Activated CD8-positive, alpha-beta T cell treated with anti-CD3 and anti-CD28 coated beads for 36 hours (primary cell): ENCODE measurements at regions not wholly inside any gene's neighbourhood (a gene's known extent, or its start where the extent isn't known, plus 50 kb on each side); places are given as distances from the start of the nearest gene placed in this dataset.
A peak's percentile ranks its signal among the peaks of the same experiment; 100 is the strongest.
"Not testable (repeated sequence)": the region's sequence is repeated elsewhere in the genome, so short reads cannot be mapped to it uniquely, and the experiment has no call there.

Source experiments
- ATAC-seq: fragments of 200-7000 bp; cut with Tn5 transposase; one replicate; pipeline ENCODE4 v1.10.0; 2021; ENCODE audit warnings: mild to moderate bottlenecking, moderate library complexity
- CTCF ChIA-PET: fragments of 350-600 bp; sonication (Branson Sonifier 250); formaldehyde crosslinking; loops from one replicate; lab custom pipeline; 2021; ENCODE audit warnings: antibody characterized with exemption; lab: Charles Lee
- POLR2A ChIA-PET: fragments of 350-600 bp; sonication (Branson Sonifier 250); formaldehyde crosslinking; loops from one replicate; lab custom pipeline; 2021; ENCODE audit warnings: antibody characterized with exemption; lab: Charles Lee
- DNase-seq: peaks from one replicate; pipeline ENCODE4 v3.0.0-alpha.2; 2020
- H3K27ac Mint-ChIP-seq: one replicate; pipeline ENCODE4 v1.8.0; 2021; ENCODE audit warnings: mild to moderate bottlenecking, mixed read lengths
- H3K27me3 Mint-ChIP-seq: one replicate; pipeline ENCODE4 v1.8.0; 2021; ENCODE audit warnings: mixed read lengths
- H3K36me3 Mint-ChIP-seq: one replicate; pipeline ENCODE4 v1.8.0; 2021; ENCODE audit warnings: low read depth, mixed read lengths
- H3K4me1 Mint-ChIP-seq: one replicate; pipeline ENCODE4 v1.8.0; 2021; ENCODE audit warnings: low read depth, mixed read lengths
- H3K4me3 Mint-ChIP-seq: one replicate; pipeline ENCODE4 v1.8.0; 2021; ENCODE audit warnings: mild to moderate bottlenecking, moderate library complexity, mixed read lengths
- H3K9me3 Mint-ChIP-seq: one replicate; pipeline ENCODE4 v1.8.0; 2021; ENCODE audit warnings: mixed read lengths
- intact Hi-C: fragments of 100-400 bp; cut with micrococcal nuclease; formaldehyde crosslinking; loops from one replicate; pipeline ENCODE4 v1.10.0; 2022
- TF ChIP-seq, protein P1 (sequence below): fragments of 200-600 bp; IDR thresholded peaks from one replicate; pipeline ENCODE4 v1.8.0; 2022; ENCODE audit warnings: antibody characterized with exemption, mild to moderate bottlenecking

DNA sequence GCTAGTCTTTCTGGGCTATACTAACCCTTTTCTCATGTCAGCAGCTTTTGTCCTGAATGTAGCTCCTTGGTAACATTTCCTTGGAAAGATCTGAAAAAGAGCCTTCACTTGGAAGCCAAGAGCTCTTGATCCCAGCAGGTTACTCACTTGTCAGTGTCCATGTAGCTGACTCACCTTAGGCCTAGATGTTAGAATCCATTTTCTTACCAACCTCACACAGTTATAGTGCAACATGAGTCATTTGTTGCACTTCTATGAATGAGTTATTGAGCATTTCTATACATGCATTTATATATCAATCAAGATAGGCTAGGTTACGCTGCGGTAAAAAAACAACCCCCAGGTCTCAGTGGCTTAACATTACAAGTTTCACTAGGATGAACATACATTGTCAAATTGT lies 106.8 kb upstream of the SLC7A14 start:
- Mint-ChIP-seq H3K27me3 (no peaks in the 10 kb centered on the region), H3K27ac (no peak overlapping the region), H3K9me3 (no peaks in the 10 kb centered on the region), H3K36me3 (no peaks in the 10 kb centered on the region), H3K4me1 (peaks cover 13% of the 10 kb centered on the region), H3K4me3 (no peak overlapping the region)
- TF ChIP-seq, protein P1, sequence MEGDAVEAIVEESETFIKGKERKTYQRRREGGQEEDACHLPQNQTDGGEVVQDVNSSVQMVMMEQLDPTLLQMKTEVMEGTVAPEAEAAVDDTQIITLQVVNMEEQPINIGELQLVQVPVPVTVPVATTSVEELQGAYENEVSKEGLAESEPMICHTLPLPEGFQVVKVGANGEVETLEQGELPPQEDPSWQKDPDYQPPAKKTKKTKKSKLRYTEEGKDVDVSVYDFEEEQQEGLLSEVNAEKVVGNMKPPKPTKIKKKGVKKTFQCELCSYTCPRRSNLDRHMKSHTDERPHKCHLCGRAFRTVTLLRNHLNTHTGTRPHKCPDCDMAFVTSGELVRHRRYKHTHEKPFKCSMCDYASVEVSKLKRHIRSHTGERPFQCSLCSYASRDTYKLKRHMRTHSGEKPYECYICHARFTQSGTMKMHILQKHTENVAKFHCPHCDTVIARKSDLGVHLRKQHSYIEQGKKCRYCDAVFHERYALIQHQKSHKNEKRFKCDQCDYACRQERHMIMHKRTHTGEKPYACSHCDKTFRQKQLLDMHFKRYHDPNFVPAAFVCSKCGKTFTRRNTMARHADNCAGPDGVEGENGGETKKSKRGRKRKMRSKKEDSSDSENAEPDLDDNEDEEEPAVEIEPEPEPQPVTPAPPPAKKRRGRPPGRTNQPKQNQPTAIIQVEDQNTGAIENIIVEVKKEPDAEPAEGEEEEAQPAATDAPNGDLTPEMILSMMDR: no peak
- DNase-seq (no peak), ATAC-seq (peak; percentile 38)
- ChIA-PET POLR2A (no interaction called here), CTCF (interaction anchor here (1.1 to 2.3 kb wide), 3 partner anchors 10 to 279 kb away, joined by 4 to 7 read pairs (median 7); no protein-coding TSS in a partner anchor)
- intact Hi-C loops: loop anchor here (5.0 kb wide), 1 partner anchor 280 kb away; no protein-coding TSS in a partner anchor

DNA sequence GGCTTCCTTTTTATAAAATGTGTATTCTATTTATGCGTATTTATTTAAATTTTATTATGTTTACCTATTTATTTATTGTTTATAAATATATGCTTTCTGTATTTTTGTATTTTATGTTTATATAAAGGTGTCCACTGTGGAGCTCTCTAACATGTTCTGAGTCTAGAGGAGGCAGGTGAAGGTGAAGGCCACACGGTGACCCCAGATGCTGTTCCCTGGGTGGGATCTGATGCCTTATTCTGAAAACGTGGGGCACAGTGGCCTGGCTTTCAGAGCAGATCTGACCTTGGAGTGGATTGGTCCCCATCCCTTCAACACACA lies 104.7 kb upstream of the SLC7A14 start:
- Mint-ChIP-seq H3K27ac (no peak overlapping the region), H3K36me3 (no peaks in the 10 kb centered on the region), H3K4me1 (no peaks in the 10 kb centered on the region), H3K9me3 (no peaks in the 10 kb centered on the region), H3K27me3 (no peaks in the 10 kb centered on the region), H3K4me3 (no peak overlapping the region)
- DNase-seq (no peak), ATAC-seq (no peak)
- TF ChIP-seq, protein P1: no peak
- intact Hi-C loops: loop anchor here (5.0 kb wide), 1 partner anchor 278 kb away; no protein-coding TSS in a partner anchor
- ChIA-PET CTCF (interaction anchor here (0.8 to 1.8 kb wide), 8 partner anchors 8 to 280 kb away, joined by 3 to 8 read pairs (median 3); no protein-coding TSS in a partner anchor), POLR2A (no interaction called here)

DNA sequence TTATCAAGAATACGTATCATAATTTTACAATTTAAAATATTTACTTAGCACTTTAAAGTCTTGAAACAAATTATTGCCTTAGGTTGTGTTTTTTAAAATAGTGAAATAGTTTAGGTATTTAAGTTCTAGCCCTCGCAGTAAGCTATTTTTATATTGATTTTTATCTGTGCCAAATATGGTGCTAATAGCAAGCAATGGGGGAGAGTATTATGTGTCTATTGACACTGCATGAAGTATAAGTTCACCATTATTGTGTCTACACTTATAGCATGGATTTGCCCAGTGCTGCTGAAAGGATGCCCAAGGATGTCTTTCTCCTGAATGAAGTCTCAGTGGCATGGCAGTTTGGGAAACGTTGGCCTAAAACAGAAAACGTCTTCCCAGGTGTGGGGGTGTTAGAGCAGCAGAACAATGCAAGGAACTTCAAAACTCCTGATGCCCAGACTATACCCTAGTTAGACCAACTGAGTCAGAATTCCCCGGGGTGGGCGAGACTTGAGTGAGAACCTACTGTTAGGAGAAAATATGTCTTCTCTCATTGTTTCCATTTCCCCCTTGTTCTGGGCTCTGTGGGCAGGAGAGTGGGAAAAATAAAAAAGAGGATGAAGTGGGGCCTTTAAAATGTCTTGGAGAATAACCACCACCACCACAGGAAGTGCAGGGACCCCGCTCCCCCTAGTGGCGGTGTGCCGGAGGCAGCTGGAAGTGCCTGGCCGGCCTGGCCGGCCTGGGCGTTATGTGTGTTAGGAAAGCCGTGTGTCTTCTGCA lies 104.2 kb upstream of the SLC7A14 start:
- Mint-ChIP-seq H3K27me3 (no peaks in the 10 kb centered on the region), H3K4me1 (no peaks in the 10 kb centered on the region), H3K4me3 (no peak overlapping the region), H3K9me3 (no peaks in the 10 kb centered on the region), H3K27ac (no peak overlapping the region), H3K36me3 (no peaks in the 10 kb centered on the region)
- TF ChIP-seq, protein P1: peak; percentile 77
- intact Hi-C loops: loop anchor here (5.0 kb wide), 1 partner anchor 278 kb away; no protein-coding TSS in a partner anchor
- ATAC-seq (peak; percentile 60), DNase-seq (peak; percentile 68)
- ChIA-PET CTCF (interaction anchor here (0.8 to 1.8 kb wide), 8 partner anchors 9 to 279 kb away, joined by 3 to 8 read pairs (median 3); no protein-coding TSS in a partner anchor), POLR2A (no interaction called here)

DNA sequence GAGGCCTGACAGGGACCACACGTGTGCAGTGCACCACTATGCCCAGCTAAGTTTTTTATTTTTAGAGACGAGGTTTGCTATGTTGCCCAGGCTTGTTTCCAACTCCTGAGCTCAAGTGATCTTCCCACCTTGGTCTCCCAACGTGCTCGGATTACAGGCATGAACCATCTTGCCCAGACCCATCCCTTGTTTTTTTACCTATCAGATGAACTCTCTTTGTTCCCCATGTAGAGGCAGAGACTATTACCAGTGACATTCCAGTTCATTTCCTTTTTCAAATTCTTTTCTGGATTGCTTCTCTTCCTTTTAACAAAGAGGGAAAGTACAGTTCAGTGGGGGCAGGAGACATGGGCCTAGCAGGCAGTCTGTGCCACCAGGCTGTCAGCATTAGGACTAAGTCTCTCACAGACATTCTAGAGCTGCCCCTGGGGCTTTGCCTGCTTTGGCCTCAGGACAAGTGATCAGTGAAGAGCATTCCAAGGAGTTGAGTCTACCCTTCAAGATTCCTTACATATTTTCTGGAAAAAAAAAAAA lies 103.5 kb upstream of the SLC7A14 start:
- DNase-seq (no peak), ATAC-seq (no peak)
- Mint-ChIP-seq H3K4me1 (no peaks in the 10 kb centered on the region), H3K27me3 (no peaks in the 10 kb centered on the region), H3K27ac (no peak overlapping the region), H3K36me3 (no peaks in the 10 kb centered on the region), H3K4me3 (no peak overlapping the region), H3K9me3 (no peaks in the 10 kb centered on the region)
- POLR2A ChIA-PET: no interaction called here
- CTCF ChIA-PET: interaction anchor here (1.6 kb wide), 1 partner anchor 80 kb away, joined by 3 read pairs; no protein-coding TSS in a partner anchor
- TF ChIP-seq, protein P1: no peak
- intact Hi-C loops: no loop called here

DNA sequence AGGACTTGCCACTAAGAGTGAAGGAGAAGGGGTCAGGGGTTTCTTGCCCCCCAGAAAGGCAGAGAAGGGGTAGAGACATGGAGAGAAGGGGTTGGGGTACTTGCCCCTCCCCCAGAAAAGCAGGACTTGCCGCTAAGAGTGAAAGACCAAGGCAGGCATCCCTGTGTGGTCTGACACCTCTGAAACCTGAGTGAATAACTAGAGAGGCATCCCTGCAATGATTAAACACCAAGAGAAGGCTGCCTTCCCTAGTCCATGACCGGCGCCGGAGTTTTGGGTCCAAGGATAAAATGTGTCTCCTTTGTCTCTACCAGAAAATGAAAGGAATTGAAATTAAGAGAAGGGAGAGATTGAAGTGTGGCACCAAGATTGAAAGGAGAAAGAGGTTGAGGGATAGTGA lies 102.3 kb upstream of the SLC7A14 start:
- H3K27ac Mint-ChIP-seq, H3K27me3 Mint-ChIP-seq, H3K36me3 Mint-ChIP-seq, intact Hi-C loops, ATAC-seq, POLR2A ChIA-PET, DNase-seq, H3K4me3 Mint-ChIP-seq, H3K4me1 Mint-ChIP-seq, CTCF ChIA-PET, H3K9me3 Mint-ChIP-seq: not testable (repeated sequence)
